ENCODE measurements at regions not wholly inside any gene's neighbourhood (a gene's known extent, or its start where the extent isn't known, plus 50 kb on each side); places are given as distances from the start of the nearest gene placed in this dataset.

GRCh38 chrX:138859421-138859820 is 147.9 kb upstream of the FGF13 start:
- WGBS, 2 experiments (ENCODE audit: insufficient coverage in 1 of 2, insufficient read length in 1 of 2), result 89 to 100% methylated on average over 1 to 2 of the region's 2 CpGs
- H3K27me3 Mint-ChIP-seq (ENCODE audit: insufficient read depth), result no peaks in the 10 kb centered on the region
- Histone ChIP-seq H3K9ac (ENCODE audit: extremely low read depth, low read length, poor library complexity, severe bottlenecking) (no peak overlapping the region), H3K27ac (ENCODE audit: low read depth, low read length) (no peak overlapping the region), H3K36me3 (ENCODE audit: control insufficient read depth, insufficient read depth, low read length) (no peaks in the 10 kb centered on the region), H3K4me3 (ENCODE audit: low read length) (no peak overlapping the region), H3K4me1 (ENCODE audit: control insufficient read depth, insufficient read depth, low read length) (no peaks in the 10 kb centered on the region), H3K9me3 (ENCODE audit: control insufficient read depth, low read length) (no peaks in the 10 kb centered on the region), H3K27me3 (ENCODE audit: control insufficient read depth, insufficient read depth, low read length, poor library complexity, severe bottlenecking) (no peaks in the 10 kb centered on the region)
- no peak for TF ChIP-seq CTCF (conservative IDR thresholded peaks at IDR 0.05)
- no peaks in the 10 kb centered on the region for H3K9me3 Mint-ChIP-seq
- no peaks in the 10 kb centered on the region for H3K36me3 Mint-ChIP-seq (ENCODE audit: low read depth)
- no peak overlapping the region for H3K27ac Mint-ChIP-seq
- no peak for DNase-seq
- peaks cover 10% of the 10 kb centered on the region for H3K4me1 Mint-ChIP-seq
- no peak overlapping the region for H3K4me3 Mint-ChIP-seq

- 87% methylated on average over 4 of the region's 4 CpGs; no CpG with 5 or more reads in 1 of the 2 experiments for WGBS, 2 experiments (ENCODE audit: insufficient coverage in 1 of 2, insufficient read length in 1 of 2)
- Histone ChIP-seq H3K4me3 (ENCODE audit: low read length) (no peak overlapping the region), H3K9ac (ENCODE audit: extremely low read depth, low read length, poor library complexity, severe bottlenecking) (no peak overlapping the region), H3K4me1 (ENCODE audit: control insufficient read depth, insufficient read depth, low read length) (no peaks in the 10 kb centered on the region), H3K9me3 (ENCODE audit: control insufficient read depth, low read length) (no peaks in the 10 kb centered on the region), H3K27ac (ENCODE audit: low read depth, low read length) (no peak overlapping the region), H3K27me3 (ENCODE audit: control insufficient read depth, insufficient read depth, low read length, poor library complexity, severe bottlenecking) (no peaks in the 10 kb centered on the region), H3K36me3 (ENCODE audit: control insufficient read depth, insufficient read depth, low read length) (no peaks in the 10 kb centered on the region)
- DNase-seq, result no peak
- Mint-ChIP-seq H3K9me3 (no peaks in the 10 kb centered on the region), H3K27me3 (ENCODE audit: insufficient read depth) (no peaks in the 10 kb centered on the region), H3K36me3 (ENCODE audit: low read depth) (no peaks in the 10 kb centered on the region), H3K27ac (no peak overlapping the region), H3K4me1 (peaks cover 10% of the 10 kb centered on the region), H3K4me3 (no peak overlapping the region)
- no peak for TF ChIP-seq CTCF (conservative IDR thresholded peaks at IDR 0.05)
Observed at GRCh38 chrX:138858951-138859350, 147.4 kb upstream of the FGF13 start.

GRCh38 chrX:138858438-138858837 is 146.9 kb upstream of the FGF13 start:
- H3K4me3 Mint-ChIP-seq, result no peak overlapping the region
- TF ChIP-seq CTCF (conservative IDR thresholded peaks at IDR 0.05), result no peak
- Histone ChIP-seq H3K4me3 (ENCODE audit: low read length) (no peak overlapping the region), H3K9me3 (ENCODE audit: control insufficient read depth, low read length) (no peaks in the 10 kb centered on the region), H3K27ac (ENCODE audit: low read depth, low read length) (no peak overlapping the region), H3K36me3 (ENCODE audit: control insufficient read depth, insufficient read depth, low read length) (no peaks in the 10 kb centered on the region), H3K9ac (ENCODE audit: extremely low read depth, low read length, poor library complexity, severe bottlenecking) (no peak overlapping the region), H3K4me1 (ENCODE audit: control insufficient read depth, insufficient read depth, low read length) (no peaks in the 10 kb centered on the region), H3K27me3 (ENCODE audit: control insufficient read depth, insufficient read depth, low read length, poor library complexity, severe bottlenecking) (no peaks in the 10 kb centered on the region)
- no peak for DNase-seq
- WGBS, 2 experiments (ENCODE audit: insufficient coverage in 1 of 2, insufficient read length in 1 of 2), result 79% methylated on average over 4 of the region's 4 CpGs; no CpG with 5 or more reads in 1 of the 2 experiments
- no peaks in the 10 kb centered on the region for H3K27me3 Mint-ChIP-seq (ENCODE audit: insufficient read depth)
- H3K36me3 Mint-ChIP-seq (ENCODE audit: low read depth), result no peaks in the 10 kb centered on the region
- peaks cover 10% of the 10 kb centered on the region for H3K4me1 Mint-ChIP-seq
- no peaks in the 10 kb centered on the region for H3K9me3 Mint-ChIP-seq
- no peak overlapping the region for H3K27ac Mint-ChIP-seq

Measured in endodermal cell (in vitro differentiated cells).